Dermis microvascular lymphatic vessel endothelial cell (primary cell): ENCODE measurements at regions not wholly inside any gene's neighbourhood (a gene's known extent, or its start where the extent isn't known, plus 50 kb on each side); places are given as distances from the start of the nearest gene placed in this dataset.

Experiments
- DNase-seq, 2 donors: peaks; one replicate each; pipeline versions ENCODE4 v3.0.0 to v3.0.0-alpha.2; 2010; ENCODE audit warnings: low read depth in 2 of 2

GRCh38 chr11:116302756-116303155 lies 470.0 kb downstream of the BUD13 start:
- DNase-seq, result no peak

- no peak for DNase-seq
Observed at GRCh38 chr11:116301141-116301540, 471.6 kb downstream of the BUD13 start.

- DNase-seq, result no peak
Observed at GRCh38 chr11:116300232-116300631, 472.6 kb downstream of the BUD13 start.

- peak in 1 of 2 donors; percentile 62 for DNase-seq
Observed at GRCh38 chr11:116294630-116295029, 478.2 kb downstream of the BUD13 start.

GRCh38 chr11:116287866-116288265 lies 484.9 kb downstream of the BUD13 start:
- no peak for DNase-seq

GRCh38 chr11:116285026-116285425 lies 487.8 kb downstream of the BUD13 start:
- no peak for DNase-seq

GRCh38 chr11:116283300-116283699 lies 489.5 kb downstream of the BUD13 start:
- DNase-seq, result peak in 1 of 2 donors; percentile 5

- no peak for DNase-seq
Observed at GRCh38 chr11:116282481-116282880, 490.3 kb downstream of the BUD13 start.

- no peak for DNase-seq
Observed at GRCh38 chr11:116281173-116282160, 491.3 kb downstream of the BUD13 start.

- DNase-seq, result no peak
Observed at GRCh38 chr11:116279511-116279910, 493.3 kb downstream of the BUD13 start.

GRCh38 chr11:116278076-116278475 lies 494.7 kb downstream of the BUD13 start:
- DNase-seq, result no peak

- DNase-seq, result peak; percentile 55 to 63
Observed at GRCh38 chr11:116276051-116277044, 496.4 kb downstream of the BUD13 start.

GRCh38 chr11:116275635-116276034 lies 497.2 kb downstream of the BUD13 start:
- DNase-seq, result no peak

- DNase-seq, result no peak
Observed at GRCh38 chr11:116274521-116274920, 498.3 kb downstream of the BUD13 start.

GRCh38 chr11:116272181-116272789 lies 500.5 kb downstream of the BUD13 start:
- no peak for DNase-seq

GRCh38 chr11:116271479-116271878 lies 501.3 kb downstream of the BUD13 start:
- DNase-seq, result no peak

GRCh38 chr11:116267146-116267545 lies 505.6 kb downstream of the BUD13 start:
- no peak for DNase-seq

GRCh38 chr11:116263770-116264169 lies 509.0 kb downstream of the BUD13 start:
- DNase-seq, result no peak

GRCh38 chr11:116263019-116263418 lies 509.8 kb downstream of the BUD13 start:
- DNase-seq, result no peak

- no peak for DNase-seq
Observed at GRCh38 chr11:116262370-116262769, 510.4 kb downstream of the BUD13 start.

GRCh38 chr11:116261606-116262005 lies 511.2 kb downstream of the BUD13 start:
- no peak for DNase-seq

- DNase-seq, result no peak
Observed at GRCh38 chr11:116258821-116259220, 514.0 kb downstream of the BUD13 start.
